ENCODE measurements at regions not wholly inside any gene's neighbourhood (a gene's known extent, or its start where the extent isn't known, plus 50 kb on each side); places are given as distances from the start of the nearest gene placed in this dataset.

DNA sequence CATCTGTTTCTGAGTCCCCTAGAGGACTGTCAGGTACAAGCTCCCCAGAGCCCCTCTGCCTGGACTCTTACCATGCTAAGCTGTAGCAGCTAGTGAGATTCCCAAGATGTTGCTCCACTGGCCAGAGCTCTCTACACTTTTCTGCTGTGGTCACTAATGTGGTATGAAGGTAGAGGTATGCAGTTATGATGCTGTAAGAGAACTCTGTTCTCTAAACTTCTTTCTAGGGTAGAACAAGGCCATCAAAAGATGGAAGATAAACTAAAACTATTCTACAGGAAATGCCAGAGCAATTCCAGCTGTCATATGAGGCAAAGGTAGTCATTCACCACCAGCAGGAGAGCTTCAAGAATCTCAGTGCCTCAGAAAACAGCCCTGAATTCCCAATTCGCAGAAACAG, 517.4 kb upstream of the ARRDC4 start:
- ATAC-seq (replicated peaks) (no peak), DNase-seq (no peak)
- Mint-ChIP-seq H3K36me3 (no peaks in the 10 kb centered on the region), H3K4me1 (no peaks in the 10 kb centered on the region), H3K27me3 (no peaks in the 10 kb centered on the region), H3K9me3 (peaks cover 6% of the 10 kb centered on the region in 2 donors), H3K27ac (no peak overlapping the region), H3K4me3 (no peak overlapping the region)

DNA sequence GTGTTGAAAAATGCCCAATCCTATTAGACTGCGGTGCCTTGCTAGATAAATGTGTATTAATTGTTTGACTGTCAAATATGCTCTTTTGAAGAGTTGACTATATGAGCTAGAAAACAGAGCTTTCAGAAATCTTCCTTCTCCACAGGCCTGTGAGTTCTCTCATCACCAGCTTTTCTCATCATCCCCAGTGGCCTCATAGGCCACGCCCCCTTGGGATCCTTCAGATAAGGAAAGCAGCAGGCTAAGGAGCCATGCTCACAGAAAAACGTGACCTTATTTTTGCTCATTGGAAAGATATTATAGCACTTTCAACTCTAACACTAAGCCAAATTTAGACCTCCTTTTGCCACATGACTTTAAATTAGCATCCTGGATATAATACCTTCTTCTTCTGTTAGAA, 514.4 kb upstream of the ARRDC4 start:
- Mint-ChIP-seq H3K27ac (no peak overlapping the region), H3K4me1 (no peaks in the 10 kb centered on the region), H3K27me3 (no peaks in the 10 kb centered on the region), H3K9me3 (peaks cover 6% of the 10 kb centered on the region in 2 donors), H3K36me3 (no peaks in the 10 kb centered on the region), H3K4me3 (no peak overlapping the region)
- ATAC-seq (replicated peaks) (no peak), DNase-seq (no peak)

DNA sequence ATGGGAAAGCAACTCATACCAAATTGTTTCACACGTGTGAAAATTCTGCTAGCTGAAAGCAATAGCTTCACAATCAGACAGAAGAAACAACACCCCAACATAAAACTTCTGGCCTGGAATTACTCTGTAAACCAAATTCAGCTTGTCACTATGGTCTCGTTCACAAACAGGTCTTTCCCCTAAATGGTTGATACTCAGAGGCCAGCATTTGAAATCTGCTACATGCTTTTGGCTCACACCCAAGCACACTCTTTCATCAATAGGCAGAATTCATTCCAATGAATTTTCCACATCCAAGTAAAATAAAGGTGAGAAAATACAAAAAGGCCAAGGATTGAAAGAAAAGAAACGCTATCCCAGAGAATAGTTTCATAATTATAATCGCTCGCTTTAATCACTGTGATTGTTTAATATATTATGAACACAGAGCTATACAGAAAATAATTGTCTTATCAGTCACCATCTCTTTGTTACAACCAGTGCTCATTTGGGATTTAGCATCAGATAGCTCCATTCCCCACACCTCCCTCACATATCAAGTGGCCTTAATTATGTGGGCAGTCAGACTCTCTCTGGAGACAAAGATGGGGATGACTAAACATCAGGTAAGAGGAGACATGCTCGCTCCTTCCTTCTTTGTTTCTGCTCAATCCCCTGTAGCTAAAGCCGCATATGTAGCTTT, 503.8 kb upstream of the ARRDC4 start:
- no peak for DNase-seq
- Mint-ChIP-seq H3K36me3 (no peaks in the 10 kb centered on the region), H3K4me3 (no peak overlapping the region), H3K9me3 (peaks cover 0 to 1% of the 10 kb centered on the region in 2 donors), H3K27ac (no peak overlapping the region), H3K27me3 (no peaks in the 10 kb centered on the region), H3K4me1 (no peaks in the 10 kb centered on the region)
- ATAC-seq (replicated peaks), result no peak

DNA sequence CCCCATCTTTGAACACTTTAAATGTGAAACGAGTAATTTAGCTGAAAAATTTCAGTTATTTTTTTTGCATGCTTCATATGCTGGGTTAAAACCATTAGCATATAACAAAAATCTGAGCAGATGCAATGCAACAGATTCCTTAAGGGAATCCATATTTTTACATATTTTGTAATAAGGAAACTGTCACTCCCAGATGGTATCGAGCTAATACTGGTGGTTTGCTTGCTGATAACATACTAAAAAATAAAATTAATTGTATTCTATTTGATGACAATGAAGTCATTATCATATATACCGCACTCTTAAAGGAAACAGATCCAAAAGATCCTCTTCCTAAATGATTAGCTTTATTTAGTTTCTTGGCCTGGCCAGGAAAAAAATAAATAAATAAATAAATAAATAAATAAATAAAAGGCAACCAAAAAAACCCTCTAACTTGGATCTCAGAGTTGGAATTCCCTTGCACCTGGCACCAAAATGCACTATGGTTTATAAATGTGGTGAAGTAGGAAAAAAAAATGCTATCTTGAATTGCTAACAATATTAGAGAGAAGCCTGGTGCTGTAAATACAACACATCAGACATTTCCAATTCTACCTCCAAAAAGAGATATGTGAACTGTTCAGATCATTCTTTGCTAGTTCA, 503.2 kb upstream of the ARRDC4 start:
- ATAC-seq (replicated peaks) (no peak), DNase-seq (no peak)
- no peak overlapping the region for H3K27ac Mint-ChIP-seq
- peaks cover 0 to 1% of the 10 kb centered on the region in 2 donors for H3K9me3 Mint-ChIP-seq
- no peaks in the 10 kb centered on the region for H3K36me3 Mint-ChIP-seq
- no peaks in the 10 kb centered on the region for H3K4me1 Mint-ChIP-seq
- H3K4me3 Mint-ChIP-seq, result no peak overlapping the region
- H3K27me3 Mint-ChIP-seq, result no peaks in the 10 kb centered on the region

DNA sequence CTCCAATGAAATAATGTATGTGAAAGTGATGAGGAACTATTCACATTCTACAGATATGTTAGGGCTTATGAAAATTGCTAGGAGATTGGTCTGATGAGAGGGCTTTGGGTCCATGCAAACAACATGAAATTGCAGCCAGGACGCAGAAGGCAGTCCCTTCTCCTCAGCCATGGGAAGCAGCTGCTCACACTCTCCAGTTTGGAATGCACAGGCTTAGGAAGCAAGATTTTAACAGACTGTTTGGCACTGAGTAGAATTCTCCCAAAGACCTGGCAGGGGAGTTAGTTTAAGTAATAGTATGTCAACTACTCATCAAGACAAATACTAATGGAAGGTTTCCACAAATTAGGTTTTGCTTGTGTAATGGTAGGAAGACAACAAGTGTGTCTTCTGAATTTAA, 500.7 kb upstream of the ARRDC4 start:
- ATAC-seq (replicated peaks), result no peak
- H3K36me3 Mint-ChIP-seq, result no peaks in the 10 kb centered on the region
- H3K27me3 Mint-ChIP-seq, result no peaks in the 10 kb centered on the region
- H3K4me3 Mint-ChIP-seq, result no peak overlapping the region
- no peak for DNase-seq
- H3K4me1 Mint-ChIP-seq, result no peaks in the 10 kb centered on the region
- H3K9me3 Mint-ChIP-seq, result peaks cover 0 to 1% of the 10 kb centered on the region in 2 donors
- no peak overlapping the region for H3K27ac Mint-ChIP-seq

DNA sequence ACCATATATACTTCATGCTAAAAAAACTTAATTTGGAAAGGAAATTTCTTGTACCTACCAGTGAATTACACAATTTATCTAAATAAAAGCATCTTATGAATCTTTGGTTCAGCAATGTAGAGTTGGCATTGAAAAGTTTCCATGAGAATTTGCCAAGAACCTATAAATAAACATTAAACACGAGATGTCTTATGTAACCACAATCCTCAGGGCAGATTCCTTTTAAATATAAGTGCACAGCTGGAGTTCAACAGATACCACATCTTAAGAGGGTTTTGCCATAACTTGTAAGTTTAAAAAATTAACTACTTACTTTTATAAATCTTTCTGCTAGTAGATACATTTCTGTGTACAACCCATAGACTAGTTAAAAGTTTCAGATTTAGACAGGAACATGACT, 499.3 kb upstream of the ARRDC4 start:
- no peak overlapping the region for H3K27ac Mint-ChIP-seq
- H3K4me1 Mint-ChIP-seq, result no peaks in the 10 kb centered on the region
- ATAC-seq (replicated peaks) (no peak), DNase-seq (no peak)
- no peaks in the 10 kb centered on the region for H3K36me3 Mint-ChIP-seq
- no peaks in the 10 kb centered on the region for H3K27me3 Mint-ChIP-seq
- H3K4me3 Mint-ChIP-seq, result no peak overlapping the region
- H3K9me3 Mint-ChIP-seq, result no peaks in the 10 kb centered on the region

DNA sequence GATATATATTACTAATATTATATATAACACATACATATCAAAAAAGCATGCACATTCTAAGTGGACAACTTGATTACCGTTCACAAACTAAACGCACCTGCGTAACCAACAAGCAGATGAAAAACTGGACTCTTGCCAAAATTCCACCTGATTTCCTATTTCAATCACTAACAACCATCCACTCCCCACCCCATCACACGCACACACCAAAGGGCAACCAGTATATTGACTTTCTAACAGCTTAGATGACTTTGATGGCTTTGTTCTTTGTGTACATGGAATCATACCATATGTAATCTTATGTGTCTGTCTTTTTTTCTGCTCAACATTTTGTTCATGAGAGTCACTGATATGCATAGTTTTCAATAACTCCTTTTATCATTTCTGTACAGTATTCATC, 496.8 kb upstream of the ARRDC4 start:
- Mint-ChIP-seq H3K27me3 (no peaks in the 10 kb centered on the region), H3K4me1 (no peaks in the 10 kb centered on the region), H3K36me3 (no peaks in the 10 kb centered on the region), H3K27ac (no peak overlapping the region), H3K9me3 (peaks cover 0 to 1% of the 10 kb centered on the region in 2 donors), H3K4me3 (no peak overlapping the region)
- DNase-seq (no peak), ATAC-seq (replicated peaks) (no peak)

DNA sequence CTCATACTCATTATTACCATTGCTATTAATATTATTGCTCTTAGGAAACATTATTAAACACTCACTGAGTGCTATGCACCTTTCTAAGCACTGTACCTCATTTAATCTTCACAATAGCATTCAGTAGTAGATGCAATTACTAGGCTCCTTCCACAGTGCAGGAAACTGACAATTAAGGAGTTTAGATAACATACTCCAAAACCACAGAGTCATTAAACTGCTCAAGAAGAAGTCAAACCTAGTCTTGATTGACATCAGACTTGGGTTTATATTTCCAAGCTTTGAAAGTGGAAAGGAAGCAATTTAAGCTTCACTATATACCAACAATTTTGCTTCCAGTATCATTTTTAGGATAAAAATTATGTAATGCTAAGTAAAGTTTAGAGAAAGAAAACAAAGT, 490.1 kb upstream of the ARRDC4 start:
- H3K4me1 Mint-ChIP-seq, result no peaks in the 10 kb centered on the region
- no peak for DNase-seq

DNA sequence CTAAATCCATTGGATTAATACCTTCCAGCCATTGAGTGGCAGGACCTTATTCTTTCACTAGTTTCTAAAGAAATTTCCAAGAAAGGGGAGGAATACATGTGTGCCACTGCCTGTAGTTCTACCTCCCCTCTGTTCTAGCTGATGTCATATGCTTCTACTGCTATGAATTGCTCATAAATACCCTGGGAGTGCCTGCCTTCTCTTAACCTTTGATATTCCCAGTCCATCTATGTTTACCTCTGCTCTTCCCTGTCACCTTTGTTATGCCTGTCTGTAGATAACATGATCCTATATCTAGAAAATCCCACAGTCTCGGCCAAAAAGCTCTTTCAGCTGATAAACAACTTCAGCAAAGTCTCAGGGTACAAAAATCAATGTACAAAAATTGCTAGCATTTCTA, 486.9 kb upstream of the ARRDC4 start:
- Mint-ChIP-seq H3K9me3 (peaks cover 6 to 9% of the 10 kb centered on the region in 2 donors), H3K27ac (no peak overlapping the region), H3K4me3 (no peak overlapping the region), H3K4me1 (no peaks in the 10 kb centered on the region), H3K27me3 (no peaks in the 10 kb centered on the region), H3K36me3 (no peaks in the 10 kb centered on the region)
- ATAC-seq (replicated peaks) (no peak), DNase-seq (no peak)

More for the DNA sequence above, 490.1 kb upstream of the ARRDC4 start:
- no peak for ATAC-seq (replicated peaks)
- Mint-ChIP-seq H3K27ac (no peak overlapping the region), H3K9me3 (peaks cover 8 to 9% of the 10 kb centered on the region in 2 donors), H3K36me3 (no peaks in the 10 kb centered on the region), H3K27me3 (no peaks in the 10 kb centered on the region), H3K4me3 (no peak overlapping the region)

DNA sequence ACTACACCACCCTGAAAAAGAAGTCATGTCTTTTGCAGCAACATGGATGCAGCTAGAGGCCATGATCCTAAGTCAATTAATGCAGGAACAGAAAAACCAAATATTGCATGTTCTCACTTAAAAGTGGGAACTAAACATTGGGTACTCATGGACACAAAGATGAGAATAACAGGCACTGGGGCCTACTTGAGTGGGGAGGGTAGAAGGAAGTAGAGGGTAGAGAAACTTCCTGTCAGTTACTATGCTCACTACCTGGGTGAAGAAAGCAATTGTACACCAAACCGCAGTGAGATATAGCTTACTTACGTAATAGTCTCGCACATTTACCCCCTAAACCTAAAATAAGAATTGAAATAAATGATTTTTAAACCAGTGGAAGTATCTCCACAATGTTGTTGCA, 480.5 kb upstream of the ARRDC4 start:
- Mint-ChIP-seq H3K36me3 (no peaks in the 10 kb centered on the region), H3K27ac (no peak overlapping the region), H3K27me3 (no peaks in the 10 kb centered on the region), H3K4me1 (no peaks in the 10 kb centered on the region), H3K9me3 (peaks cover 3 to 6% of the 10 kb centered on the region in 2 donors), H3K4me3 (no peak overlapping the region)
- no peak for ATAC-seq (replicated peaks)
- no peak for DNase-seq

DNA sequence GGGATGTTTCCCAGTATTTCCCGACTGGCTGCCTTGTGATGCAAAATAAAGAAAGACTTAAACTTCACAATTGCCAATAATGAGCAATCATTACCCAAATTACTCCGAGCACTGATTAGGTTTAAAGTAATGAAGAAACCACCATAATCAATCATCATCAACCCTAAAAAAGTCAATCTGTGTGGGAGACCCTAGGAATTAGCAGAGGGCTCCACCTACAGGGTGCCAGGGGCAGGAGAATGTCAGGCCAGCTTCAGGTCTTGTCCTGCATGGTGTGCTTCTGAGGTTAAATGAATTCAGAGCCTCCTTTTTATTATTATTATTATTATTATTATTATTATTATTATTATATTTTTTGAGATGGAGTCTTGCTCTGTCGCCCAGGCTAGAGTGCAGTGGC, 478.0 kb upstream of the ARRDC4 start:
- Mint-ChIP-seq H3K27ac (no peak overlapping the region), H3K4me3 (no peak overlapping the region), H3K4me1 (no peaks in the 10 kb centered on the region), H3K36me3 (no peaks in the 10 kb centered on the region), H3K27me3 (no peaks in the 10 kb centered on the region), H3K9me3 (peaks cover 3 to 6% of the 10 kb centered on the region in 2 donors)
- ATAC-seq (replicated peaks) (no peak), DNase-seq (no peak)

DNA sequence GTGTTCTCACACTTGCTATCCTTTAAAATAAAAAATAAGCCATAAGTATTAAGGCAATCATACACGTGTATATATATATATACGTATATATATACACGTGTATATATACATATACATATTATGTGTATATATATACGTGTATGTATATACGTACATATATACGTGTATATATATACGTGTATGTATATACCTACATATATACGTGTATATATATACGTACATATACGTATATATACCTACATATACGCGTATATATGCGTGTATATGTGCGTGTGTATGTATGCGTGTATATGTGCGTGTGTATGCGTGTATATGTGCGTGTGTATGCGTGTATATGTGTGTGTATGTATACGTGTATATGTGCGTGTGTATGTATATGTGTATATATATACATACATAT, 477.3 kb upstream of the ARRDC4 start:
- H3K9me3 Mint-ChIP-seq, result peaks cover 3 to 6% of the 10 kb centered on the region in 2 donors
- ATAC-seq (replicated peaks) (no peak), DNase-seq (no peak)
- no peak overlapping the region for H3K4me3 Mint-ChIP-seq
- no peaks in the 10 kb centered on the region for H3K27me3 Mint-ChIP-seq
- no peaks in the 10 kb centered on the region for H3K4me1 Mint-ChIP-seq
- no peak overlapping the region for H3K27ac Mint-ChIP-seq
- no peaks in the 10 kb centered on the region for H3K36me3 Mint-ChIP-seq

DNA sequence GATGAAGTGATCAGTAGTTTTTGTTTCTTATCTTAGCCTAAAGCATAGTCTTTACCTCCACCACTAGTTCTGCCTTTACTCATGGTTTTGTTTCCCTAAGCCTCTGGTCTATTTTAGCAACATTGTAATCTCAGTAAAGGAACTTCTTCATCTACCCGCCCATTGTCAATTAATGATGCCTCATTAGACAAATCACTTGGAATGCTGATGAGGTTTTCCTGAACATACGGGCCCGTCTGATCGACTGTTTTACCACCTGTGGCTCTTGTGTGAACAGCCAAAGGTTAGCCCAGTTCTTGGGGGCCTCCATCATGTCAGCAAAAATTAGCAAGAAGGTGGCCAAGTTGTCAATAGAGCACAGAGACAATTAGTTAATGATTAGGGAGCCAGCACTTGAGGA, 470.1 kb upstream of the ARRDC4 start:
- ATAC-seq (replicated peaks) (no peak), DNase-seq (no peak)
- H3K27ac Mint-ChIP-seq, result no peak overlapping the region
- no peaks in the 10 kb centered on the region for H3K4me1 Mint-ChIP-seq
- no peaks in the 10 kb centered on the region for H3K36me3 Mint-ChIP-seq
- H3K4me3 Mint-ChIP-seq, result no peak overlapping the region
- H3K27me3 Mint-ChIP-seq, result no peaks in the 10 kb centered on the region
- no peaks in the 10 kb centered on the region for H3K9me3 Mint-ChIP-seq

DNA sequence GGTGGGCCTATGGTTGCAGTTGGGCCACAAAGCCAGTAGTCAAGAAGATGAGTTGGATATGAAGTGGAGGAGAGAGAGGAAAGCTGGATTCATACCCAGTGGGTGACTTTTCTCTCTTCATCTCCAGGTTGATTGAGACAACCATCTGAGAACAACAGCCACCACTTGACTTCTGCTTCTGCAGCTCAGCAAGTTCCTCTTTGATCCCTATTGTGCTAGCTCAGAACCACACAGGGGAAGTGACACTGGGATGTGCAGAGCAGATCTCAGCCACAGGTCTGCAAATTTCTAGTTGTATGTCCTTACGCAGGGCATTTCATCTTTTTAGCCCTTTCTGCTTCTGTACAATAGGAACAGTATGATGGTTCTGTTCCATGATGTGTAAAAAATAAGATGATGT, 459.2 kb upstream of the ARRDC4 start:
- H3K4me3 Mint-ChIP-seq, result no peak overlapping the region
- H3K27me3 Mint-ChIP-seq, result no peaks in the 10 kb centered on the region
- H3K4me1 Mint-ChIP-seq, result no peaks in the 10 kb centered on the region
- H3K36me3 Mint-ChIP-seq, result no peaks in the 10 kb centered on the region
- H3K27ac Mint-ChIP-seq, result no peak overlapping the region
- H3K9me3 Mint-ChIP-seq, result peaks cover 0 to 1% of the 10 kb centered on the region in 2 donors
- ATAC-seq (replicated peaks) (no peak), DNase-seq (no peak)

DNA sequence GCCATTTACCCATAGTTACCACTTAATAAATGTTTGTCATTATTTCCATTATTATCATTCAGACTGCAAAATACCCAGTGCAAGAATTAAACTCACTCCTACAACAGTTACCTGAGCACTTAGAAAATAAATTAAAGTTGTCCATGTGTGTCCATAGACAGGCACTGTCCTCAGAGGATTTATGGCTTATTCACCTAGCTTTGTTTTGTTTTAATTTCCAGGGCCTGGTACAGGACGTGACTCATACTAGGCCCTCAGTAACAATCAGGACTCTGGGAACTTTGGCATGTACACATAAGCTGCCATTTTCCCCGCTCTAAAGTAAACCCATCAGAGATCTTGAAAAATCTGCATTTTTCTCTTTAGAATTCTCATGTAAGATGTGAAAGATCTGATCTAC, 458.5 kb upstream of the ARRDC4 start:
- Mint-ChIP-seq H3K4me1 (no peaks in the 10 kb centered on the region), H3K4me3 (no peak overlapping the region), H3K36me3 (no peaks in the 10 kb centered on the region), H3K9me3 (peaks cover 0 to 1% of the 10 kb centered on the region in 2 donors), H3K27ac (no peak overlapping the region), H3K27me3 (no peaks in the 10 kb centered on the region)
- DNase-seq (no peak), ATAC-seq (replicated peaks) (no peak)

Measured in stimulated activated naive B cell treated with anti-CD40 and anti-IgM and Interleukin-4, amounts not matched to agents 10 μg/mL and 1 μg/mL and 100 μg/mL, for 72 hours (primary cell).